HG02973 (cell line): ENCODE measurements at regions not wholly inside any gene's neighbourhood (a gene's known extent, or its start where the extent isn't known, plus 50 kb on each side); places are given as distances from the start of the nearest gene placed in this dataset.
"Not testable (repeated sequence)": the region's sequence is repeated elsewhere in the genome, so short reads cannot be mapped to it uniquely, and the experiment has no call there.

Source experiments
- ATAC-seq: cut with Tn5 transposase; IDR thresholded peaks from one replicate; pipeline ENCODE4 v1.9.1; 2021; ENCODE audit warnings: moderate library complexity; ENCODE audit not compliant: unreplicated experiment

DNA sequence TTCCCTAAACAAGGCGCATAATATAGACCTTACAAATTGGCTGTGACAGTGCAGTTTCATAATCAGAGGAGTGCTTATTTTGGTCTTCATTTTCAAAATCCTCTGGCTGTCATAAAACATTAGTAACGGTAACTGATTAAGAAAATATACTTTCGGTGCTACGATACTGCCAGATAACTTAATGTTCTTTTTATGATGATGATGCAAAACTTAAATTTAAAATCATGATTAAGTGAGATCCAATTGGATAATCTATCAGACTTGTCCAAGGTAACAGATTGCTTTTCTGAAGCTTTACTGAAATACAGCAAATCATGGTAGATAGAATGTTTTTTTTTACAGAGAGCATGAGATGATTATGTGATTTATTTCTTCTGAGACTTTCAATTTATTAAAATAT is 364.2 kb upstream of the CNTN3 start:
- ATAC-seq: no peak

DNA sequence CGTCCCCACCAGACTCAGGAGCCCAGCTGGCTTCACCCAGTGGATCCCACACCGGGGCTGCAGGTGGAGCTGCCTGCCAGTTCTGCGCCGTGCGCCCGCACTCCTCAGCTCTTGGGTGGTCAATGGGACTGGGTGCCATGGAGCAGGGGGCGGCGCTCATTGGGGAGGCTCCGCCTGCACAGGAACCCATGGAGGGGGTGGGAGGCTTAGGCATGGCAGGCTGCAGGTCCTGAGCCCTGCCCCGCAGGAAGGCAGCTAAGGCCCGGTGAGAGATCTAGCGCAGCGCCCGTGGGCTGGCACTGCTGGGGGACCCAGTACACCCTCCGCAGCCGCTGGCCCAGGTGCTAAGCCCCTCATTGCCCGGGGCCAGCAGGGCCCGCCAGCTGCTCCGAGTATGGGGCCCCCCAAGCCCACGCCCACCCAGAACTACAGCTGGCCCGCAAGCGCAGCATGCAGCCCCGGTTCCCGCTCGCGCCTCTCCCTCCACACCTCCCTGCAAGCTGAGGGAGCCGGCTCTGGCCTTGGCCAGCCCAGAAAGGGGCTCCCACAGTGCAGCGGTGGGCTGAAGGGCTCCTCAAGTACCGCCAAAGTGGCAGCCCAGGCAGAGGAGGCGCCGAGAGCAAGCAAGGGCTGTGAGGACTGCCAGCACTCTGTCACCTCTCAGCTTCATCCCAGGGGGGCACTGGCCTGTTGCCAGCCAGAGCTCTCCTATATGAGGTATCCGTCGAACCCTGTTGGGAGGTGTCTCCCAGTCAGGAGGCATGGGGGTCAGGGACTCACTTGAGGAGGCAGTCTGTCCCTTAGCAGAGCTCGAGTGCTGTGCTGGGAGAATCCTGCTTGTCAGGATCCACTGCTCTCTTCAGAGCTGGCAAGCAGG is 370.8 kb upstream of the CNTN3 start:
- ATAC-seq: not testable (repeated sequence)

DNA sequence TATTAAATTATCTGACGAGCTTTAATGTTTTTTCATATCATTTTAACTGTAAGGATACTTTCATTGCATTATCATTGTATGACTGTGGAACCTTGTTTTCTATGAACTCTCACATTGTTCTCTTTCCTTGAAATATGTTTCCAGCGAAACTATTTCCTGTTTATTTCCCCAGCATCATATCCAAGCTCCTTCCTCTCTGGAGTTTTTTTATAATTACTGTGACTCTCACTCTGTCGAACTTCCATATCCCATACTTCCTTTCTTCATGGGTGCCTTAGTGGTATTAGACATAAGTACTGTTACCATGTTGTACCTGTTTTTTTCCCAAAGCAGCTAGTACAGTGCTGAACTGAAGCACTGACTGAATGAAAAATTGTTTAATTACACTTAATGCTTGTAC is 373.6 kb upstream of the CNTN3 start:
- no peak for ATAC-seq

DNA sequence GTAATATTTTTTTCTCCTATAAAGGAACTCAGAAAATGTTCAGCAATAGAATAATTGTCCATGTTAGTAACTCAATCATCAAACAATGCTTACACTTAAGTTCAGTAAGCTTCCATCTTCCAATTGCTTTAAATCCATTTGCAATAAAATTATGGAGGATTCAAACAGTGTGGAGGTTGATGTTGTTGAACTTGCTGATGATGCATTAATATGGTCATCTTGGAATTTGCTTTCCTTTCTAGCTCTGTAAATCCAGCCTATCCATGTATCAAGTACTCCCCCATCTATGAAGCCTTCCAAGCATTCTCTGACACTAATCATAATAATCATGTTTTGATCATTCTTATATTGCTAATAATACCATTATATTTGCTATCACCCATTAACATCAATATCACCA is 378.4 kb upstream of the CNTN3 start:
- no peak for ATAC-seq

DNA sequence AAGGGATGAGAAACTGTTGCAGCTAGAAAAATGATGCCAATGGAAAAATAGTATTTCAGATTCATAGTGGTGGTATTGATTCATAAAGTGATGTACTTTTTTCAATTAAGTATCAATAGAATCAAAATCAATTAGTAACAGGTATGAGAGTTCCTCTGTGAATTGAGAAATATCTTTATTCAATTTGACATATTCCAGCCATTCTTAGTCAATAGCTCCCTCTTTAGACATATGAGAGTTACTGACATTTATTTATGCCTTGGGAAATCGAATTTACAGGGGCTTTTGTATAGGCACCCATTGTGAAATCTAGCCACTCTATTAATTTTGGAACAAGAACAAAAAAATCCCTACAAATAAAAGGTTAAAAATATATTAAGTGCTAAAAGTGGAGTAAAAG is 386.9 kb upstream of the CNTN3 start:
- no peak for ATAC-seq

DNA sequence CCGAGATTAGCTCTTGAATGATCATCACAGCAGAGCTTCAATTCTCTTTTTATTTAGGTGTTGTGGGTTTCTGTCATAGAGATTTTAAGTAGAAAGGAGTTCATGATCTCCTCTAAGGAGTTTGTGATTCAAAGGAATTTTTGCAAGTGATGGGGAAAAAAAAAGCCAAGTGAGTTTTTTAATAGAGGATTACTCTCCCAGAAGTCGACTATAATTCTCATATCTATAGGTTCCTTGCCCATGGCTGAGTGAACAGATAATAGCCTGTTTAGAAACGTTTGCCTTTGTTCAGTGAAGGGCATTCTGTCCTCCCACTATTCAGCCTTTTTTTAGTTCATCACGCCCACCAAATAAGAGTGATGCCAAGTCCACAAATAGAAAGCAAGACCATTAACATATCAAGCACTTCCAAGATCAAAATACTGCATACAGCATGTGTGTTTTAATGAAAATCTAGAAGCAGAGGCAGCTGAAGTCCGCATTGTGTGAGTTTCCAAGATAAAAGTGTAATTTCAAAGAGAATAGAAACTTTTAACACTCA is 398.4 kb upstream of the CNTN3 start:
- ATAC-seq: no peak

DNA sequence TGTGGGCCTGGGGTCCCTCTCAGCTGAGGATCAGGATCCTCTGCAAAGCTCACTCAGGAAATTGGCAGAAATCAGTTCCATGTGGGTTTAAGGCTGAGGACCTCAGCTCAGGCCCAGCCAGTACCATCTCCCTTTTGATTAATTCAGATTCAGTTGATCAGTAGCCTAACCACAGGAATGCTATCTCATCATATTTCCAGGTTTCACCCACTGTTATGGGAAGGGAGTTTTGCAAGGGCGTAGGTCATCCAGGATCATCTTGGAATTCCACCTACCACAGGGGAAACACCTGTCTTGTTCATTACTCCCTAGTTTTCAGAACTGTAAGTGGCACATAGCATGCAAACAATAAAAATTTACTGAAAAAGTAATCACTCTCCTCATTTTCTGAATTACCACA is 399.5 kb upstream of the CNTN3 start:
- no peak for ATAC-seq

DNA sequence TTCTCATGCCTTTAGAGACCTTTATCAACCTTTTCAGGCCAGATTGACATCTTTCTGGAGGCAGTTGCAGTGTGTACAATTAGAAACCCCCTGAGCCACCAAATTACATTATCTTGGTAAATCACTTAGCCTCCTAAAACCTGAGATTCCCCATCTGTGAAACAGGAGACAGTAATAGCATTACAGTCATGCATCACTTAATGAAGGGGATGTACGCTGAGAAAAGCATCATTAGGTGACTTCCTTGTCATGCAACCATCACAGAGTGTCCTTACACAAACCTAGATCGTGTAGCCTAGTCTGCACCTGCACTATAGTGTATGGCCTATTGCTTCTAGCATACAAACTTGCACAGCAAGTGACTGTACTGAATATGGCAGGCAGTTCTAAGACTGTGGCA is 400.8 kb upstream of the CNTN3 start:
- ATAC-seq: no peak

DNA sequence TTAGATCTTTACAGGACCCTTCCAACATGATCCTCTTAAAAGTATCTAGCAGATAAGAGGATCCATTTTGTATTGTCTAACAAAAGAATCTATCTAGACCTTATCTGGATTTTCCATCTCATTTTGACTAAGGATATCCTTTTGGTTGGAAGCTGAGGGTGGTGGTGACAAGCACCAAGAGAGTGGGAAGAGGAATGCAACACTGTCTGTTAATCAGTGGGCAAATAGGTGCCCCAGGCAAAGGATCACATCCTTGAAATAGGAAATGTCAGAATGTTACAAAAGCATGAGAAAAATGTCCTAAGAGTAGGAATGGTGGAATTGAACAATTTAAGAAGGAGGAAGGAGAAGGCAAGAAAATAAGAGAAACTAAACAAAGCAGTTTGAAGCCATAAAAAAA is 420.7 kb upstream of the CNTN3 start:
- ATAC-seq: no peak

DNA sequence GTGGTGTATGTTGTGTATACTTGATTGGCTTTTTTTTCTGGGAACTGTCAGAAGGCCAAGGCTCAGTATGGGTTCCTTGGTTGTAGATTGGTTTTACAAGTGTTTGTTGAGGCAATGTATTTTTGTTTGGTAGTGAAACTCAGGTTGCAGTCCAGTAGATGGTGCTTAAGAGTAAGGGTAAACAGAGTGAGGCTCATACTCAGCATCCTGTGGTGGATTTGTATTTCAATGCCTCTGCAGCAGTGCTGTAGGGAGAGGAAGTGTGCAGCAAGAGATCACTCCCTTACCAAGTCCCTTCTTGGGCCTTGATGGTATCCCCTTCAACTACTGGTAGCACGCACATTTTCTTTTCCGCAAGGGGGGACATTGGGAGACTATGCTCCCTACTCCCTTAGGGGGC is 428.5 kb upstream of the CNTN3 start:
- ATAC-seq: no peak

DNA sequence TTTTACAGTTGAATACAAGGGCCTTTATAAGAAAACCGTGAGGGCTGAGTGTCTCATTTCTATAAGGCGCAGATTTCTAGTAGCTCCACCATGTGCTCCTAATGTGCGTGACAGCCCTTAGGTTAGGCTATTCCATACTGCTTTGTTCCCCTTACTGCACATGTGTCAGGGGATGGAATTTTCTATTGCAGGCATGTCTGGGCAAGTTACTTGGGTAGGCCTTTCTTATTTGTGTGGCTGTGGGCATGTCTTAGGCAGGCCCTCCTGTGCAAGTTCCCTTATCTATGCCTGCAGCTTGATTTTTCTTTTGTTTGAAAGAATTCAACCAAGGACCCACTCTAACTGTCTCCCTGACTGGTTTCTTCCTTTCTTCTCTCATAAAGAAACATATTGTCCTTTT is 434.2 kb upstream of the CNTN3 start:
- ATAC-seq: no peak

DNA sequence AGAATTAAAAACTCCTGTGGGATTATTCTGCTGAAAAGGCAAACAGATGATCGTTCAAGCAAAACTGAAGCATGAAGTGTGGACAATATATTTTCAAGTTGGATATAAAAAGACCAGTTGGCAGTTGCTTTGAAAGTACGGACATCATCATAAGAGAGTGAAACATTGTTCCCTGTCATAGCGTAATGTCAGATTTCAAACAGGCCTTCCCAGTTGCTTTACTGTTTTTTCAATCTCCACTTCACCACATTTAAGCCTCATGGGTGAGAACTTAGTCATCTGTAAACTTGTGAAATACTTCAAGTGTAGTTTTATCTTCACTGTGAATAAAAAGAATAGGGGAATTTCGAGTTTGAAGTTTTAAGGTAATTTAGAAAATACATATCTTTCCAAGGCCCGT is 435.1 kb upstream of the CNTN3 start:
- ATAC-seq: no peak

DNA sequence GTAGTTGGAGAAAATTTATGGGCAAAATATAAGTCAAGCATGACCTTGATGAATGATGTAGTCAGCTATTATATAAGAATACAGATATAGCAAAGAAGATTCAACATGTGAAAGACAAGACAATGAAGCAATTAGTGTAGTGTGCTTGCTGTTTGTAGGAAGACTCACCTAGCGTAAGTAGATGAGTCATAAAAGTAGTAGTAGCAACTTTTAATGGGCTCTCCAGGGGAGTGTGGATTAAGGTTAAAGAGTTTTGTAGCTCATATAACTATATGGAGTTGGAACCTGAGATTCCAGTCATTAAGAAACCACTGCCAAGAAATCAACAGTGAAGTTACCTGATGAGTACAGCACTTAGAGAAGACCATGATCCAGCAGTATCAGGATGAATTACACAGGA is 444.7 kb upstream of the CNTN3 start:
- no peak for ATAC-seq

DNA sequence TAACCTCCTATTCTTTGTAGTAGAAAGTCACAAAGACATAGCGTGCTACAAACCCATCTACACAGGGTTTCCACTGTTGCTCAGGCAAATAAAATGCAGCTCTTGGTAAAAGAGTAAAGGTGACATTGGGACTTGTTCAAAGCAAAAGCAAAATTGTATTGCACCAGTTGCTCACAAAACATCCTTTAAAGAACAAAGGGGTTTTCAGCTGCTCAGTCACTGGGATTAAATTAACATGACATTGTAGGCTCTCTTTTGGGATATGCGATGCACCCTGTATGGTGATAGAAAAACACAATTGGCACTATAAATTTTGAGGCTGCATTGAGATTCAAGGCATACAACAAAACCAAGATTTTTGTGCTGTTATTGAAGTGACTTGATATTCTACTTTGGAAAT is 447.3 kb upstream of the CNTN3 start:
- ATAC-seq: no peak

DNA sequence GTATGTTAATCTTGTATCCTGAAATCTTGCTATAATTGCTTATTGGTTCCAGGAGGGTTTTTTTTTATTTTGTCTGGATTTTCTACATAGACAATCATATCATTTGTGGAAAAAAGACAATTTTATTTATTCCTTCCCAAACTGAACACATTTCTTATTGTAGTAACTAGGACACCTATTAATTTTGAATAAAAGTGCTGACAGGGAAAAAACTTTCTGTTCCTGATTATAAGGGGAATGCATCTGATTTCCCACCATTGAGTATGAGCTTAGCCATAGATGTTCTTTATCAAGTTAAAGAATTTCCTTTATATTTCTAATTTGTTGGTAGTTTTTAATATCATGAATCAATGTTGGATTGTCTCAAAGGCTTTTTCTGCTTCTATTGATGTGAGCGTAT is 460.7 kb upstream of the CNTN3 start:
- ATAC-seq: no peak

DNA sequence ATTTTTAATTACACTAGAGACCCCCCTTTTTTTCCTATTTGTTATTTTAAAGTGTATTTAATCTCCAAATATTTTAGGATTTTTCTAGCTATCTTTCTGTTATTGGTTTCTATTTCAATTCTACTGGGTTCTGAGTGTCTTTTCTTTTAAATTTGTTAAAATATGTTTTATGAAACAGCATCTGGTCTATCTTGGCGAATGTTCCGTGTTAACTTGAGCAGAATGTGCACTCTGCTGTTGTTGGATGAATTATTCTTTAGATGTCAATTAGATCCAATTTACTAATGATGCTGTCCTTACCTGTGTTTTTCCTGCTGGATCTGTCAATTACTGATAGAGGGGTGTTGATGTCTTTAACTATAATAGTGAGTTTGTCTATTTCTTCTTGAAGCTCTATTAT is 462.0 kb upstream of the CNTN3 start:
- no peak for ATAC-seq

DNA sequence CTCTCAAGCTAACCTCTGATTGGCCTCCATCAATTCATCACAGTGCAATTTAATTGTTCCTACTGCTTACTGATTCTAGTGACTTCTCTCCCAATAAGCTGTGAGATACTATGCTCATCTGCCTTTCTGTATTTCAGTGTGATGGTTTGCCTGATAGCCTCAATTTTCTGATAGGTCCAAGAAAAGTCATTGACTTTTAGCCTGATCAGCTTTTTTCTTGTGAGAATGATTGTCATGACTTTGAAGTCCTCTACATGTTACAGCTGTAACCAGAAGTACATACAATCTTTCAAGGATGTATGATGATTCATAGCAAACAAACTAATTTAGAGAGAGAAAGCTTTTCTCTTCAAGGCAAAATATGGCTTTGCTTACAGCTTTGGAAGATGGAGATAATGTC is 463.8 kb upstream of the CNTN3 start:
- ATAC-seq: no peak

DNA sequence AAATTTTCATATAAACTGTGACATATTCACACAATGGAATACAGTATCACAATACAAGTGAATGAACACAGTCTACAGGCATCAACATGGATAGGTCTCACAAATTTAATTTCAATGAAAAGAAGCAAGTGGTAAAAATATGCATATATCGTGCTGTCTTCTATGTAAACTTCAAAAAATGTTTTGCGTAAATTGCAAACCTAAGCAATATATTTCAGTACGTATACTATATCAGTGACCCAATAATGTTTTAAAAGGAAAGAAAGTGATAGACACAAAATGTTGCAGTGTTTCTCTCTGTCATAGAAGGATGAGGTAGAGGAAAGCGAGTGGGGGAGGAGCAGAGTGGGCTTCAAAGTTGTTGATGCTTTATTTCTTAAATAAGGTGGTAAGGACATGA is 468.4 kb upstream of the CNTN3 start:
- no peak for ATAC-seq

DNA sequence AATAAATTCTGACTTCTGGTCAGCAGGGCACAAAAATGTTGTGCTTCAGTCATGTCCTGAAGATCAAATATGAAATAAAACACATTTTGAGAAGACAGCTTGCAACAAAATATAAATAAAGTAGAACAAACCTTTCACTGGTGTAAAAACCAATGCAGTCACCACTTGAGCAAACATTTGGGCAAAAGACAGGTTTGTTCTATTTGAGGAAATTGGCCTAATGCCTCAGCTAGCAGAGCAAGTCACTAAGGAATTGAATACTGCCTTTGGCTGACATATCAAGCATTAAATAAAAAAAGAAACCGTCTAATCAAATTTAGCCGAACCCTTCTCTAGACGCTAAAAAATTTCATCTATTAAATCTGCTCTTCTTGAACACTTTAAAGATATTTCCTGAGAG is 475.4 kb upstream of the CNTN3 start:
- ATAC-seq: no peak

DNA sequence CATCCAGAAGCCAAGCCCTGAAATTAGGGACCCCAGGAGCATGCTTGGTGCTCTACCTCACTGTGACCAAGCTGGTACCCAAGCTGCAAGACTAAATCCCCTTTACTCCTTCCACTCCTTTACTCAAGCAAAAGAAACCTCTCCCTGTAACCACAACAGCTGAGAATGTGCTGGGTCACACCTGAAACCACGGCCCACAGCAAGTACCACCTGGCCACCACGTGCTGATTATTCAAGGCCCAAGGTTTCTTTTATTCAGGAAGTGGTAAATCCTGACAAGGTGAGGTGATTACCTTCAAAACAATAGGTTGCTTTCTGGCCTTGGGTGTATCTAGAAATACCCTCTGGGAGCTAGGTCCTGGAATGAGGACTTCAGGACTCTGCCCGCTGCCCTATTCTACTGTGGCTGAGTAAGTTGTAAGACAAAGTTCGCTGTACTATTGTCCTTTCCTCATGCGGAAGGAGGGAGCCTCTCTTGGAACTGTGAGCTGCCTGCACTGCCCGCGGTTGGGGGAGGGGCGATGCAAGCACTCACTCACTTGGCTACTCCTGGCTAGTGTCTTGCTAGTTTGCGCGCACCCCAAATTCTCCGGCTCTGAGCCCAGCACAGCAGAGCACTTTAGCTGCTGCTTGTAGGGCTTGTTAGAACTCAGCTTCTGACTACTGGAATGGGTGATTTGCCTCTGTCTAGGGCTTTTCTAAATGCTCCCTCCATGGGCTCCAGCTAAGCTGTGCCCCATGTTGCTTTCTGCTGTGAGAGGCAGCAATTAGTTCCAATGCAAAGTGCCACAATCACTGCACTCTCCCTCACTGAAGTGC is 487.1 kb upstream of the CNTN3 start:
- ATAC-seq: no peak

DNA sequence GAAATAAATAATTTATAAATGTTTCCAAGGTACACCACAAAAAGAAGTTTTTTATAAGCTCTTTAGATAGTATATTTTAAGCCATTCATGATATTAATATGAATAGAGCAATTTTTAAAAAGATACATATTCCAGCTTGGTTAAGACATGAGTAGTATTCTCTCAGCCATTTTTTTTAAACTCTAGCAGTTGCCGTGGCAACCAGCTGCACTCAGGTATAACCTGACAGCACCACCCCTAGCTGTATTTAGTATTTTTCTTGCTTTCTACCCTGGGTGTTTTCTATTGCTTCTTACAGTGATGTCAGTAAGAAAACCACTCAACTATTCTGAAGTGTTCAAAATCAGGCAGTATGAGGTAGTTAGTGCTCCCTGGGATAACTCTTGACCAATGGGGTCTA is 496.3 kb upstream of the CNTN3 start:
- ATAC-seq: no peak

DNA sequence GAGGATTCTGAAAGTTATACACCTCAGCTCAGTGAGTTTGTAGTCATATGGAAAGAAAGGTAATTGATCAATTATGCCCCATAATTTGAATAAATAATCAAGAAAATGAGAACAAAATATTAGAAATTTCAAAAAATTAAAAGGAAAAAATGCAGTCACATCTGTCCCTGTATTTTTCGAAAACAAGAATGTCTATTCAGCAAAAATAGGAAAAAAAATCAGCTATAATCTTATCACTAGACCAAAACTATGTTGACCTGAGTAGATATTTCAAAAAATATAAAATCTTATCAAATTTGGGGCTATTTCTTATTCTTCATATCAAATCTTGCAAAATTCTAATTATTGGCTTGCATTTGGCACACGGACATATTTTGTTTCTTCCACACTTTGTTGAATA is 501.2 kb upstream of the CNTN3 start:
- ATAC-seq: no peak
